ENCODE measurements at regions not wholly inside any gene's neighbourhood (a gene's known extent, or its start where the extent isn't known, plus 50 kb on each side); places are given as distances from the start of the nearest gene placed in this dataset.

DNA sequence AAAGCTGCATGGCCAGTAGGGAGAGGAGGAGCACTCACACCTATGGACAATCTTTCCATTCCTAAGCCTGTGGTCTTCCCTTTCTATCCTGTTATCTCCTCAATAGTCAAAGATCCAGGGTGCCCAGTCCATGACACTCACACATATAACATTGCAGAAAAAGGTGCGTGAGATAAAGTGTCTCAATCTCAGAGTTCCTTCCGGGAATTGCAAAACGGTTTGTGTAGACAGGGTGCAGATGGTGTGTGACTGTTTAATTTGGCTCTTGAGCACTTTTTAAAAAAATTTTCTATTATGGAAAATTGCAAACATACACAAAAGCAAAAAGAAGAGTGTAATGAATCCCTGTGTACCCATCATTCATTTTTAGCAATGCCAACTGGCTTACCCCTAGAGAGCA, 1493.6 kb downstream of the AACS start:
- DNase-seq (ENCODE audit: low spot score), result no peak
- Mint-ChIP-seq H3K9me3 (peaks cover 87% of the 10 kb centered on the region), H3K36me3 (peaks cover 82% of the 10 kb centered on the region), H3K27ac (no peak overlapping the region), H3K4me3 (no peak overlapping the region), H3K4me1 (no peaks in the 10 kb centered on the region), H3K27me3 (ENCODE audit: low read depth) (peaks cover 13% of the 10 kb centered on the region)
- ATAC-seq, result no peak
- TF ChIP-seq GRHL2 (CRISPR knock-in tag; IDR thresholded peaks at IDR 0.05; ENCODE audit: insufficient replicate concordance, severe bottlenecking) (no peak), MYBL2 (CRISPR knock-in tag; IDR thresholded peaks at IDR 0.05) (no peak), PRRX2 (CRISPR knock-in tag; IDR thresholded peaks at IDR 0.05) (no peak), NR2C2 (CRISPR knock-in tag; IDR thresholded peaks at IDR 0.05) (no peak), ZNF121 (CRISPR knock-in tag; IDR thresholded peaks at IDR 0.05) (no peak), NFE2L1 (CRISPR knock-in tag; IDR thresholded peaks at IDR 0.05) (no peak), USF1 (CRISPR knock-in tag; IDR thresholded peaks at IDR 0.05) (no peak), E2F1 (CRISPR knock-in tag; IDR thresholded peaks at IDR 0.05) (no peak), ZNF423 (CRISPR knock-in tag; IDR thresholded peaks at IDR 0.05) (no peak), ZNF416 (CRISPR knock-in tag; IDR thresholded peaks at IDR 0.05) (no peak), ZNF219 (CRISPR knock-in tag; IDR thresholded peaks at IDR 0.05; ENCODE audit: borderline replicate concordance) (no peak), RELA (CRISPR knock-in tag; IDR thresholded peaks at IDR 0.05; ENCODE audit: borderline replicate concordance) (no peak)
- ChIA-PET CTCF (no interaction called here), POLR2A (no interaction called here)

DNA sequence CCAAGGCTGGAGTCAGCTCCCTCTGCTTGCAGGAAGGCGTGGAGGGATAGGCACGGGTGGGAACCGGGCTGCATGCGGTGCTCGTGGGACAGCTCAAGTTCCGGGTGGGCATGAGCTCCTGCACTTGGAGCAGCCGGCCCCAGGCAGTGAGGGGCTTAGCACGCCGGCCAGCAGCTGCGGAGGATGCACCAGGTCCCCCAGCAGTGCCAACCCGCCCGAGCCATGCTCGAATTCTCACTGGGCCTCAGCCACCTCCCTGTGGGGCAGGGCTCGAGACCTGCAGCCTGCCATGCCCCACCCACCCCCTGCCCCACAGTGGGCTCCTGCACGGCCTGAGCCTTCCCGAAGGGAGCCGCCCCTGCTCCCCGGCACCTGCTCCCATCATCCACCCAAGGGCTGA, 1501.8 kb downstream of the AACS start:
- peaks cover 6% of the 10 kb centered on the region for H3K27me3 Mint-ChIP-seq (ENCODE audit: low read depth)
- no peak overlapping the region for H3K4me3 Mint-ChIP-seq
- H3K4me1 Mint-ChIP-seq, result no peaks in the 10 kb centered on the region
- no peak for ATAC-seq
- TF ChIP-seq, protein P1, sequence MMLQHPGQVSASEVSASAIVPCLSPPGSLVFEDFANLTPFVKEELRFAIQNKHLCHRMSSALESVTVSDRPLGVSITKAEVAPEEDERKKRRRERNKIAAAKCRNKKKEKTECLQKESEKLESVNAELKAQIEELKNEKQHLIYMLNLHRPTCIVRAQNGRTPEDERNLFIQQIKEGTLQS (CRISPR knock-in tag; conservative IDR thresholded peaks at IDR 0.05), result no peak
- TF ChIP-seq NFATC4 (CRISPR knock-in tag; IDR thresholded peaks at IDR 0.05), result no peak
- TF ChIP-seq ZNF317 (CRISPR knock-in tag; IDR thresholded peaks at IDR 0.05; ENCODE audit: borderline replicate concordance, low read depth), result no peak
- no peak for TF ChIP-seq KAT7 (CRISPR knock-in tag; IDR thresholded peaks at IDR 0.05; ENCODE audit: borderline replicate concordance)
- TF ChIP-seq JUN (CRISPR knock-in tag; IDR thresholded peaks at IDR 0.05), result no peak
- ChIA-PET POLR2A (no interaction called here), CTCF (no interaction called here)
- peaks cover 84% of the 10 kb centered on the region for H3K9me3 Mint-ChIP-seq
- no peak overlapping the region for H3K27ac Mint-ChIP-seq
- DNase-seq (ENCODE audit: low spot score), result no peak
- H3K36me3 Mint-ChIP-seq, result peaks cover 76% of the 10 kb centered on the region

DNA sequence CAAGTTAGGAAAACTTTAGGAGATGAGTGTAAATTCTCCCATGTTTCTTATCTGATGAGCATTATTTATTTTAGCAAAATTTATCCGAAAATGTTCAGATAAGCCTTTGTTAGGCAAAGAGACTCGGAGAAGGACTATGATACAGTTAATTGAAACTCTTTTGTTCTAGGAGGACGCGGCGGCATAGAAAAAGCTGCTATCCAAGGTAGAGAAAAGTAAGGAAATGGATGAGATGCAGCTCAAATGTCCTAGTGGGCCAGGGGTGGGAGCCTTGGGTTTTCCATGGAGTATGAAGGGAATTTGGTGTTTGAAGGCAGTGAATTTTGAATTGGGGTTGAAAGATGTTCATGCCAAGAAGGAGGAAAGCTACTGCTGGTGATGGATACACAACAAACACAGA, 1504.5 kb downstream of the AACS start:
- Mint-ChIP-seq H3K27me3 (ENCODE audit: low read depth) (peaks cover 9% of the 10 kb centered on the region), H3K36me3 (peaks cover 76% of the 10 kb centered on the region), H3K27ac (no peak overlapping the region), H3K4me3 (no peak overlapping the region), H3K9me3 (peaks cover 81% of the 10 kb centered on the region), H3K4me1 (no peaks in the 10 kb centered on the region)
- ATAC-seq (no peak), DNase-seq (ENCODE audit: low spot score) (no peak)
- ChIA-PET CTCF (no interaction called here), POLR2A (no interaction called here)
- no peak for TF ChIP-seq CTCF (IDR thresholded peaks at IDR 0.05)
- no peak for TF ChIP-seq USF1 (CRISPR knock-in tag; IDR thresholded peaks at IDR 0.05)
- TF ChIP-seq, protein P2, sequence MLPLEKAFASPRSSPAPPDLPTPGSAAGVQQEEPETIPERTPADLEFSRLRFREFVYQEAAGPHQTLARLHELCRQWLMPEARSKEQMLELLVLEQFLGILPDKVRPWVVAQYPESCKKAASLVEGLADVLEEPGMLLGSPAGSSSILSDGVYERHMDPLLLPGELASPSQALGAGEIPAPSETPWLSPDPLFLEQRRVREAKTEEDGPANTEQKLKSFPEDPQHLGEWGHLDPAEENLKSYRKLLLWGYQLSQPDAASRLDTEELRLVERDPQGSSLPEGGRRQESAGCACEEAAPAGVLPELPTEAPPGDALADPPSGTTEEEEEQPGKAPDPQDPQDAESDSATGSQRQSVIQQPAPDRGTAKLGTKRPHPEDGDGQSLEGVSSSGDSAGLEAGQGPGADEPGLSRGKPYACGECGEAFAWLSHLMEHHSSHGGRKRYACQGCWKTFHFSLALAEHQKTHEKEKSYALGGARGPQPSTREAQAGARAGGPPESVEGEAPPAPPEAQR (CRISPR knock-in tag; IDR thresholded peaks at IDR 0.05), result no peak
- no peak for TF ChIP-seq NFYB (CRISPR knock-in tag; conservative IDR thresholded peaks at IDR 0.05; ENCODE audit: low read depth)
- no peak for TF ChIP-seq TEAD1 (CRISPR knock-in tag; IDR thresholded peaks at IDR 0.05)
- no peak for TF ChIP-seq JAZF1 (CRISPR knock-in tag; IDR thresholded peaks at IDR 0.05)
- no peak for TF ChIP-seq JUN (CRISPR knock-in tag; IDR thresholded peaks at IDR 0.05)
- TF ChIP-seq, protein P3, sequence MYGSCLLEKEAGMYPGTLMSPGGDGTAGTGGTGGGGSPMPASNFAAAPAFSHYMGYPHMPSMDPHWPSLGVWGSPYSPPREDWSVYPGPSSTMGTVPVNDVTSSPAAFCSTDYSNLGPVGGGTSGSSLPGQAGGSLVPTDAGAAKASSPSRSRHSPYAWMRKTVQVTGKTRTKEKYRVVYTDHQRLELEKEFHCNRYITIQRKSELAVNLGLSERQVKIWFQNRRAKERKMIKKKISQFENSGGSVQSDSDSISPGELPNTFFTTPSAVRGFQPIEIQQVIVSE (CRISPR knock-in tag; IDR thresholded peaks at IDR 0.05; ENCODE audit: borderline replicate concordance), result no peak
- TF ChIP-seq ZNF281 (CRISPR knock-in tag; IDR thresholded peaks at IDR 0.05), result no peak
- TF ChIP-seq PRRX2 (CRISPR knock-in tag; IDR thresholded peaks at IDR 0.05), result no peak
- TF ChIP-seq ESRRA (CRISPR knock-in tag; IDR thresholded peaks at IDR 0.05; ENCODE audit: borderline replicate concordance), result no peak
